Suprapubic skin (tissue), 3 donors: ENCODE measurements at regions not wholly inside any gene's neighbourhood (a gene's known extent, or its start where the extent isn't known, plus 50 kb on each side); places are given as distances from the start of the nearest gene placed in this dataset.
"Not testable (repeated sequence)": the region's sequence is repeated elsewhere in the genome, so short reads cannot be mapped to it uniquely, and the experiment has no call there.

Experiments
- EP300 ChIP-seq: sonication (generic); formaldehyde crosslinking; IDR thresholded peaks from one replicate; pipeline ENCODE4 v1.6.1; 2017; ENCODE audit warnings: antibody characterized with exemption
- POLR2A ChIP-seq, 2 donors: fragments of 450-650 bp; IDR thresholded peaks; one replicate each; pipeline ENCODE4 v1.6.1; 2017; ENCODE audit warnings: antibody characterized with exemption in 2 of 2, mild to moderate bottlenecking in 2 of 2, moderate library complexity in 2 of 2
- TF ChIP-seq, protein P1 (sequence below), 2 donors: fragments of 200-600 bp in 1 of 2; fragments of 450-650 bp in 1 of 2; sonication (generic) in 1 of 2; IDR thresholded peaks; one replicate each; pipeline ENCODE4 v1.5.1; 2016 to 2019; ENCODE audit warnings: antibody characterized with exemption in 2 of 2, mild to moderate bottlenecking in 1 of 2, moderate library complexity in 1 of 2

GRCh38 chr14:48266201-48266600, 590.8 kb upstream of the MDGA2 start:
- TF ChIP-seq, protein P1, sequence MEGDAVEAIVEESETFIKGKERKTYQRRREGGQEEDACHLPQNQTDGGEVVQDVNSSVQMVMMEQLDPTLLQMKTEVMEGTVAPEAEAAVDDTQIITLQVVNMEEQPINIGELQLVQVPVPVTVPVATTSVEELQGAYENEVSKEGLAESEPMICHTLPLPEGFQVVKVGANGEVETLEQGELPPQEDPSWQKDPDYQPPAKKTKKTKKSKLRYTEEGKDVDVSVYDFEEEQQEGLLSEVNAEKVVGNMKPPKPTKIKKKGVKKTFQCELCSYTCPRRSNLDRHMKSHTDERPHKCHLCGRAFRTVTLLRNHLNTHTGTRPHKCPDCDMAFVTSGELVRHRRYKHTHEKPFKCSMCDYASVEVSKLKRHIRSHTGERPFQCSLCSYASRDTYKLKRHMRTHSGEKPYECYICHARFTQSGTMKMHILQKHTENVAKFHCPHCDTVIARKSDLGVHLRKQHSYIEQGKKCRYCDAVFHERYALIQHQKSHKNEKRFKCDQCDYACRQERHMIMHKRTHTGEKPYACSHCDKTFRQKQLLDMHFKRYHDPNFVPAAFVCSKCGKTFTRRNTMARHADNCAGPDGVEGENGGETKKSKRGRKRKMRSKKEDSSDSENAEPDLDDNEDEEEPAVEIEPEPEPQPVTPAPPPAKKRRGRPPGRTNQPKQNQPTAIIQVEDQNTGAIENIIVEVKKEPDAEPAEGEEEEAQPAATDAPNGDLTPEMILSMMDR (IDR thresholded peaks at IDR 0.05), result not testable (repeated sequence)
- not testable (repeated sequence) for TF ChIP-seq EP300; POLR2A (IDR thresholded peaks at IDR 0.05)
